ENCODE measurements at regions not wholly inside any gene's neighbourhood (a gene's known extent, or its start where the extent isn't known, plus 50 kb on each side); places are given as distances from the start of the nearest gene placed in this dataset.

- no peak for TF ChIP-seq POLR2A (IDR thresholded peaks at IDR 0.05)
- no peak for TF ChIP-seq CTCF (IDR thresholded peaks at IDR 0.05)
Observed at GRCh38 chr5:104400941-104401340, 838.4 kb upstream of the NUDT12 start.
